Gastroesophageal sphincter (tissue), 3 donors: ENCODE measurements at regions not wholly inside any gene's neighbourhood (a gene's known extent, or its start where the extent isn't known, plus 50 kb on each side); places are given as distances from the start of the nearest gene placed in this dataset.

Source experiments
- POLR2A ChIP-seq, 2 donors: fragments of 450-650 bp; IDR thresholded peaks; one replicate each; pipeline ENCODE4 v1.6.1; 2017; ENCODE audit warnings: antibody characterized with exemption in 2 of 2, mild to moderate bottlenecking in 2 of 2, moderate library complexity in 1 of 2
- POLR2AphosphoS5 ChIP-seq: sonication (generic); formaldehyde crosslinking; IDR thresholded peaks from one replicate; pipeline ENCODE4 v1.6.1; 2017; ENCODE audit warnings: antibody characterized with exemption
- TF ChIP-seq, protein P1 (sequence below), 4 experiments: fragments of 200-600 bp in 2 of 4; fragments of 450-650 bp in 2 of 4; sonication (generic) in 1 of 4; IDR thresholded peaks; one replicate each; pipeline ENCODE4 v1.5.1; 2017 to 2019; ENCODE audit warnings: antibody characterized with exemption in 4 of 4, mild to moderate bottlenecking in 2 of 4, moderate library complexity in 2 of 4

- no peak for TF ChIP-seq POLR2A (IDR thresholded peaks at IDR 0.05)
- TF ChIP-seq, protein P1, sequence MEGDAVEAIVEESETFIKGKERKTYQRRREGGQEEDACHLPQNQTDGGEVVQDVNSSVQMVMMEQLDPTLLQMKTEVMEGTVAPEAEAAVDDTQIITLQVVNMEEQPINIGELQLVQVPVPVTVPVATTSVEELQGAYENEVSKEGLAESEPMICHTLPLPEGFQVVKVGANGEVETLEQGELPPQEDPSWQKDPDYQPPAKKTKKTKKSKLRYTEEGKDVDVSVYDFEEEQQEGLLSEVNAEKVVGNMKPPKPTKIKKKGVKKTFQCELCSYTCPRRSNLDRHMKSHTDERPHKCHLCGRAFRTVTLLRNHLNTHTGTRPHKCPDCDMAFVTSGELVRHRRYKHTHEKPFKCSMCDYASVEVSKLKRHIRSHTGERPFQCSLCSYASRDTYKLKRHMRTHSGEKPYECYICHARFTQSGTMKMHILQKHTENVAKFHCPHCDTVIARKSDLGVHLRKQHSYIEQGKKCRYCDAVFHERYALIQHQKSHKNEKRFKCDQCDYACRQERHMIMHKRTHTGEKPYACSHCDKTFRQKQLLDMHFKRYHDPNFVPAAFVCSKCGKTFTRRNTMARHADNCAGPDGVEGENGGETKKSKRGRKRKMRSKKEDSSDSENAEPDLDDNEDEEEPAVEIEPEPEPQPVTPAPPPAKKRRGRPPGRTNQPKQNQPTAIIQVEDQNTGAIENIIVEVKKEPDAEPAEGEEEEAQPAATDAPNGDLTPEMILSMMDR (IDR thresholded peaks at IDR 0.05) = no peak
- no peak for TF ChIP-seq POLR2AphosphoS5
Observed at GRCh38 chr1:14352897-14353296, 245.6 kb upstream of the KAZN start.
